ENCODE measurements at regions not wholly inside any gene's neighbourhood (a gene's known extent, or its start where the extent isn't known, plus 50 kb on each side); places are given as distances from the start of the nearest gene placed in this dataset.

DNA sequence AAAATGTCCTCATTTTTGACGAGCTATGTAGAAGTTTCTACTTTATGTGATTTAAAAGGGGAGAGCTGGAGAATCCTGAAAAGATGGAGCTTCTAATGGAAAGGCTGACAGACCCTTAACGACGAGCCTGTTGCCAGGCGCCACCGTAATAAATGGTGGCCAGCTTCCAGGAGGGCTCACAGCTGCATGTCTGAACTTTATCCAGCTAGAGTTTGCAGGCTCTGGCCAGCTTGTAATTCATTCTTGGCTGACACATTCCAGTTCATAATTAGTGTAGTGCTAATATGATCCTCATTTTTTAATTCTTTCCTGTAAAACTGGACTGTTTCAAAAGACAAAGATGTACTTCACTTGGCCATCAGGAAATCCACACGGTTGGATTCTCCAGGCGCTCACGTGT, 246.7 kb downstream of the GAS1 start:
- Histone ChIP-seq H3K27me3 (ENCODE audit: control insufficient read depth, insufficient read depth, low read length) (no peaks in the 10 kb centered on the region), H4K91ac (ENCODE audit: insufficient read depth, low read depth, low read length) (no peak overlapping the region), H3K9me3 (ENCODE audit: control insufficient read depth, insufficient read depth, low read length) (no peaks in the 10 kb centered on the region), H2AK9ac (replicated peaks; ENCODE audit: low read depth, low read length, poor library complexity) (no peak overlapping the region), H2BK120ac (ENCODE audit: low read depth, low read length) (no peak overlapping the region), H2BK20ac (ENCODE audit: low read depth, low read length) (no peak overlapping the region), H3K14ac (replicated peaks; ENCODE audit: low read depth, low read length) (no peak overlapping the region), H2AK5ac (ENCODE audit: low read depth, low read length) (no peak overlapping the region), H3K56ac (ENCODE audit: extremely low read depth, insufficient read depth, low read length) (no peak overlapping the region), H3K9ac (ENCODE audit: low read depth, low read length) (no peak overlapping the region), H3K4me3 (ENCODE audit: insufficient read depth, low read depth, low read length) (no peak overlapping the region), H3K36me3 (ENCODE audit: control insufficient read depth, insufficient read depth, low read length) (no peaks in the 10 kb centered on the region), H3K18ac (ENCODE audit: low read depth, low read length) (no peak overlapping the region), H3K4me1 (ENCODE audit: control insufficient read depth, insufficient read depth, low read length) (peaks cover 7% of the 10 kb centered on the region), H3K4me2 (ENCODE audit: low read depth, low read length) (no peak overlapping the region; the same call in 1 of the 2 replicates), H3K4ac (ENCODE audit: low read depth, low read length) (no peak overlapping the region), H4K8ac (ENCODE audit: low read depth in 2 of 2, low read length in 2 of 2) (no peak overlapping the region), H4K5ac (ENCODE audit: low read depth, low read length) (no peak overlapping the region), H3K79me1 (ENCODE audit: low read depth in 1 of 2, low read length in 2 of 2) (no peaks in the 10 kb centered on the region), H2BK15ac (ENCODE audit: low read depth, low read length) (no peak overlapping the region), H2AFZ (replicated peaks; ENCODE audit: low read length, poor library complexity) (no peak overlapping the region), H3K23ac (ENCODE audit: low read depth, low read length) (no peak overlapping the region), H3K27ac (ENCODE audit: insufficient read depth, low read length) (no peak overlapping the region), H2BK5ac (ENCODE audit: low read depth, low read length, poor library complexity, severe bottlenecking) (no peak overlapping the region), H3K9me1 (ENCODE audit: insufficient read depth, low read length) (peaks cover 3% of the 10 kb centered on the region; the same call in 1 of the 2 replicates), H4K20me1 (ENCODE audit: insufficient read depth, low read length) (no peaks in the 10 kb centered on the region)
- intact Hi-C loops (cut with micrococcal nuclease) = no loop called here
- ATAC-seq (ENCODE audit: low read depth) (0 out of 2 replicates have a peak, but pooled peaks have one; percentile 30), DNase-seq (peak; percentile 41)
- TF ChIP-seq RFX5 (IDR thresholded peaks at IDR 0.05; ENCODE audit: low read depth, low read length) (no peak), CHD1 (IDR thresholded peaks at IDR 0.05; ENCODE audit: low read depth, low read length) (no peak), RAD21 (IDR thresholded peaks at IDR 0.05; ENCODE audit: low read length) (no peak), POLR2A (IDR thresholded peaks at IDR 0.05; ENCODE audit: low read depth, low read length) (no peak), MAZ (IDR thresholded peaks at IDR 0.05; ENCODE audit: borderline replicate concordance, low read depth, low read length) (no peak), SMC3 (IDR thresholded peaks at IDR 0.05; ENCODE audit: low read depth, low read length) (no peak)
- TF ChIP-seq, protein P1, sequence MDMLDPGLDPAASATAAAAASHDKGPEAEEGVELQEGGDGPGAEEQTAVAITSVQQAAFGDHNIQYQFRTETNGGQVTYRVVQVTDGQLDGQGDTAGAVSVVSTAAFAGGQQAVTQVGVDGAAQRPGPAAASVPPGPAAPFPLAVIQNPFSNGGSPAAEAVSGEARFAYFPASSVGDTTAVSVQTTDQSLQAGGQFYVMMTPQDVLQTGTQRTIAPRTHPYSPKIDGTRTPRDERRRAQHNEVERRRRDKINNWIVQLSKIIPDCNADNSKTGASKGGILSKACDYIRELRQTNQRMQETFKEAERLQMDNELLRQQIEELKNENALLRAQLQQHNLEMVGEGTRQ (IDR thresholded peaks at IDR 0.05; ENCODE audit: low read depth, low read length) = no peak
- TF ChIP-seq, protein P2, sequence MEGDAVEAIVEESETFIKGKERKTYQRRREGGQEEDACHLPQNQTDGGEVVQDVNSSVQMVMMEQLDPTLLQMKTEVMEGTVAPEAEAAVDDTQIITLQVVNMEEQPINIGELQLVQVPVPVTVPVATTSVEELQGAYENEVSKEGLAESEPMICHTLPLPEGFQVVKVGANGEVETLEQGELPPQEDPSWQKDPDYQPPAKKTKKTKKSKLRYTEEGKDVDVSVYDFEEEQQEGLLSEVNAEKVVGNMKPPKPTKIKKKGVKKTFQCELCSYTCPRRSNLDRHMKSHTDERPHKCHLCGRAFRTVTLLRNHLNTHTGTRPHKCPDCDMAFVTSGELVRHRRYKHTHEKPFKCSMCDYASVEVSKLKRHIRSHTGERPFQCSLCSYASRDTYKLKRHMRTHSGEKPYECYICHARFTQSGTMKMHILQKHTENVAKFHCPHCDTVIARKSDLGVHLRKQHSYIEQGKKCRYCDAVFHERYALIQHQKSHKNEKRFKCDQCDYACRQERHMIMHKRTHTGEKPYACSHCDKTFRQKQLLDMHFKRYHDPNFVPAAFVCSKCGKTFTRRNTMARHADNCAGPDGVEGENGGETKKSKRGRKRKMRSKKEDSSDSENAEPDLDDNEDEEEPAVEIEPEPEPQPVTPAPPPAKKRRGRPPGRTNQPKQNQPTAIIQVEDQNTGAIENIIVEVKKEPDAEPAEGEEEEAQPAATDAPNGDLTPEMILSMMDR (conservative IDR thresholded peaks at IDR 0.05; ENCODE audit: low read depth, low read length) = no peak
- dilution Hi-C loops (cut with HindIII; ENCODE audit: low sequenced_read_pairs, unreplicated experiment) = no loop called here
- no TSS peak for BruUV-seq (replicated peaks)
- WGBS, 2 experiments (ENCODE audit: extremely low coverage in 2 of 2, insufficient read length in 1 of 2) = 30% methylated on average over 2 of the region's 8 CpGs; no CpG with 5 or more reads in 1 of the 2 experiments
- in situ Hi-C loops (cut with MboI; ENCODE audit: low sequenced_read_pairs) = no loop called here
- POLR2A ChIA-PET (ENCODE audit: unreplicated experiment) = no interaction called here
- CTCF ChIA-PET = interaction anchor here (0.6 kb wide), 1 partner anchor 10 kb away, joined by 3 read pairs; no protein-coding TSS in a partner anchor
